Tibial nerve (tissue), 4 donors: ENCODE measurements at regions not wholly inside any gene's neighbourhood (a gene's known extent, or its start where the extent isn't known, plus 50 kb on each side); places are given as distances from the start of the nearest gene placed in this dataset.

Experiments used
- CTCF ChIP-seq, 5 experiments: fragments of 200-600 bp in 3 of 5; fragments of 450-650 bp in 2 of 5; sonication (generic) in 3 of 5; IDR thresholded peaks; one replicate each; pipeline ENCODE4 v1.5.1; 2016 to 2019; ENCODE audit warnings: antibody characterized with exemption in 5 of 5, mild to moderate bottlenecking in 3 of 5, moderate library complexity in 2 of 5
- EP300 ChIP-seq, 2 donors: sonication (generic); formaldehyde crosslinking; IDR thresholded peaks; one replicate each; pipeline ENCODE4 v1.6.1; 2017; ENCODE audit warnings: antibody characterized with exemption in 2 of 2, mild to moderate bottlenecking in 1 of 2

- TF ChIP-seq CTCF (IDR thresholded peaks at IDR 0.05) = no peak
- TF ChIP-seq EP300 (IDR thresholded peaks at IDR 0.05) = no peak
Measured at GRCh38 chr18:66193394-66193793, 410.5 kb downstream of the CDH19 start.
